HG03457 (cell line): ENCODE measurements at regions not wholly inside any gene's neighbourhood (a gene's known extent, or its start where the extent isn't known, plus 50 kb on each side); places are given as distances from the start of the nearest gene placed in this dataset.

Experiments used
- ATAC-seq: cut with Tn5 transposase; IDR thresholded peaks from one replicate; pipeline ENCODE4 v1.9.1; 2021; ENCODE audit warnings: moderate number of reproducible peaks; ENCODE audit not compliant: unreplicated experiment

DNA sequence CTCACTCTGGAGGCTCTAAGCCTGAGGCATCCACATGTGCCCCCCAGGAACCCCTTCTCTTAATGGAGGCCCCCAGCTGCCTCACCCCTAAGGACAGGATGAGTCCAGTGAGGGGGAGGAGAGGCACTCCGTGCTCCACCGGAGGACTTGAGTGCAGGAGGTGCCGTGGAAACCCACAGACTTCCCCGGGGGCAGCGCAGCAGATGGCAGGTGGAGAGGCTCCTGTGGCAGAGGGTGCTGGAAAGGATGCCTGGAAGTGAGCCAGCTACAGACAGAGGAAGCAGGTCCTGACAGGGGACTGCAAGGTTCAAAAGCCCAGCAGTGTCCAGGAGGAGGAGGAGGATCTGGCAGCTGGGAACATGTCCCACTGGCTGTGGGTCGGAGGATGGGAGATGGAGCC is 1384.0 kb downstream of the TBC1D22A start:
- ATAC-seq: no peak

DNA sequence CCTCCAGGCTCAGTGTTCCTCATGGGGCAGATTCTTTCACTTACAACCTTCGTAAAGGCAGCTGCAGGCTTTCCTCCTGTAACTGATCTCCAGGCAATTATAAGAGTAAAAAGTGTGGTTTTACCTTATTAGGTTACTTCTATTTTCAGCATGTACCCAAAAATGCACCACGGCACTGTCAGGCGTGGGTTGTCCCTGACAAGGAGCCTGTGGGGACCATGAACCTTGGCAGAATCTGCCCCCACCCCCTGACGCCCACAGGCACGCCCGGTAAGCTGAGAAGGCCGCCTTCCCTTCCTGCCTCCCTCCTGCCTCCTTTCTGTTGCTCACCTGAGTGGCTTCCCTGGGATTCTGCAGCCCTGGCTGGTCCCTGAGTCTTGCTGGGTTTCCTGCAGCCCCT is 1383.3 kb downstream of the TBC1D22A start:
- no peak for ATAC-seq

DNA sequence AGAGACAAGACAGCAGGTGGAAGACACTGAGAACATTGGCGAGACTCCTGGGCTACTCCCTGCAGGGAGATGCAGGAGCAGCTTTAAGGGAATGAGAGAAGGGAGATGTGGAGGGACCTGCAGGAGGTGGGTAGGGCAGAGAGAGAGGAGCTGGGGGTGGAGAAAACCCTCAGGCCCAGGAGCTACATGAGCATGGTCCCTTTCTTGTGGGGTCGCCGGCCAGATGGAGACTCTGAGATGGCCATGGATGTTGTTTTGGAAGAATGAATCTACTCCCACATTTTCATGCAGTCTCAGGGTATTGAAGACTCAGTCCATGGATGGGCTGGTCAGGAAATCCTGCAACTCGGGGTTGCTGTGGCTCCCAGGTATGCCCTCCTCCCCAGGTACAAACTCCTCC is 1381.9 kb downstream of the TBC1D22A start:
- ATAC-seq: no peak

- no peak for ATAC-seq
Observed at GRCh38 chr22:48143856-48144255, 1381.4 kb downstream of the TBC1D22A start.

DNA sequence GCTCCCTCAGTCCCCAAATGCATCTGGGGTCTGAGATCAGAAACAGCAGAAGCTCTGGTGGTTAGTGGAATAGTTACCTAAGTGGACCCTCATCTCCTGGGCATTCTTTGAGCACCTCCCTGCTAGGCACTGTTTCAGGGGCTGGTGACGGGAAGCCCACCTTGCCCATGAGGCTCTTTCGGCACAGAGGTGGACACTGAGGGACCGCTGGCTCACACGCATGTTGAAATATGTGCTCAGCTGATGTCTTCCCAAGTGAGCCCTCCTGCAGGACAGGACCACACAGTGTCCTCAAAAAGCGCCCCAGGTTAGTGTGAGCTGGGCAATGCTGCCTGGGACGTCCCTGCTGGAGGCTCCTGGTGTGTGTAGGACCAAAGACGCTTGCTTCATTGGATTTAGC is 1379.9 kb downstream of the TBC1D22A start:
- ATAC-seq: no peak

- ATAC-seq: no peak
Observed at GRCh38 chr22:48141301-48141700, 1378.9 kb downstream of the TBC1D22A start.

DNA sequence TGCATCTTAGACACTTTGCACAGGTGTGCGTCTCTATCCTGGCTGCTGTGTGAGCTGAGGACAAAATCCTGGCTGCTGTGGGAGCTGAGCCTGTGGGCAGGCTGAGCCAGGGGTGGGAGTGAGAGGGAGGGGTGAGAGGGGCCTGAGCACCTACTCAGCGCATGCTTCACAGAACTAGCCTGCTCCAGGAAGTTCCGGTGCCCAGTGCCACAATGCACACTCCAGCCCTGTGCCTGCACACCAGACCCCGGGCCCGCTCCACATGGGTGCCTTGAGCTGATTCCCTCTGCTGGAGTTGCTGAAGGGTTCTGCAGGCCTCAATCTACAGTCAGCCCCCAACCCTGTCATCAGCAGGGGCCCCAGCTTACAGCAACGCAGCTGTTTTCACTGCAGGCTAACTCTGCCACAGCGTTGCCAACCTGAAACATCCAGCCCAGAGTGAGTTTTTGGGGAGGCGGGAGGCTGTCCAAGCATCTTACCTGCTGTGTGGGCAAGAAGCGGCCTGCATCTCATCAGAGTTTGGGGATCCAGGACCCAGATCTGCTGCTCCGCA is 1377.9 kb downstream of the TBC1D22A start:
- ATAC-seq: no peak

DNA sequence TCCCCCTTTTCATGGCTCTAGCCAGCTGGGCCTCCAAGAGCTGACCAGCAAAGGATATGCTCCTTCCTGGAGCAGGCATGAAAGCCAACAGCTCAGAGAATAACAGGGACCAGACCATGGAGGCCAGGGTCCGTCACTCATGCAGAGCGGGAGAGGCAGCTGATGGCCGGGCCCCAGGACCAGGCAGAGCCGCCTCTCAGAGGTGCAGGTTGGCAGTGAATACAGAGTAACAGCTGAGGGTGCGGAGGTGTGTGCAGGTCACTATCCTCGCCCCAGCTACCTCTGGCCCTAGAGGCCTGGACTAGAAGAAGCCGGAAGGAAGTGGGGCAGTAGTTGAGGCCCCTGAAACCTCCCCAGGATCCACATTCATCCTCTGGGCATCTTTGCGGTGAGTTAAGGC is 1377.3 kb downstream of the TBC1D22A start:
- no peak for ATAC-seq

- ATAC-seq: no peak
Observed at GRCh38 chr22:48138855-48139254, 1376.4 kb downstream of the TBC1D22A start.

DNA sequence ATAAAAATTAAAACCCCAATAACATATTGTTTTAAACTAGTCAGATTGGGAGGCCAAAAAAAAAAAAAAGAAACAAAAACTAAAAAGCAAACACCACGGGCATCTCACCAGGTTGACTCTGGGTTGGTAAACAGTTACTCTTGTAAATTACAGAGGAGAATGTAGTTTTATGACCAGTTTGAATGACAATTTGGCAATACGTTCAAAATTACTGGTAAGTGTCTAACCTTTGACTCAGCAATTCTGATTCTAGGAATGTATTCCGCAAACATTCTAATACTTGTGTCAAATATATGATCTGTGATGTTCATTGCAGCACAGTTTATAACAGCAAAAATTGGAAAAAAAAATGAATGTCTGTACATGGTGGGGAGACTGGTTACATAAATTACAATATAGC is 1376.0 kb downstream of the TBC1D22A start:
- no peak for ATAC-seq

DNA sequence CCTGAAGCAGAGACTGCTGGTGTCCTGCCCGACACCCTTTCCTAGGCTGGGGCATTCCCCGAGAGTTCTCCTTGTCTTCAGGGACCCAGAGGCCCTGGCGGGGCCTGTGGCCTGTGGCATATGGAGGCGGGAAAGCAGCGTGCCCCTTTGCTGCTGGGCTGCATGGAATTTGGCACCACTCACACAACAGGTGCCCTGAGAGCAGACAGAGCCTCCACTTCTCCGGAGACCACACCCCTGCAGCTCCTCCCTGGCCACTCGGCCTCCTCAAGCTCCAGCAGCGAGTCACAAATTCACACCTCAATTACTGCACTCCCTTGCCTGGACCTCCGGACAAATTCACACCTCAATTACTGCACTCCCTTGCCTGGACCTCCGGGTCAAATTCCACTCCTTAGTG is 1375.2 kb downstream of the TBC1D22A start:
- no peak for ATAC-seq

GRCh38 chr22:48135592-48135991 is 1373.1 kb downstream of the TBC1D22A start:
- no peak for ATAC-seq

DNA sequence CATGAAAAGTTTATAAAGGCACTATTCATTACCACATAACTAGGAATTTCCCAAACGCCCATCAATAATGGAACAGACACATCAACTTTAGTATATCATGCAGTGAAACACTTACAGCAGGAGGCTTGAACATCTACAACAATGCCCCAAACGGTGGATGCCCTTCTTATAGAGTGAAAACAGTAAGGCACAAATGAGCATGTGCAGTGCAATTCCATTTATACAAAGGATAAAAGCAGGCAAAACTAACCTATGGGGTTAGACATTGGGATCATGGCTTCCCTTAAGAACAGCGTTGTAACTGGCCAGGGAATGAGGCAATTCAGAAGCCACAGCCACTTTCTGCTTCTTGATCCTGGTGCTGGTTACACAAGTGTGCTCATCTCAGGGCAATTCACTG is 1363.0 kb downstream of the TBC1D22A start:
- no peak for ATAC-seq

DNA sequence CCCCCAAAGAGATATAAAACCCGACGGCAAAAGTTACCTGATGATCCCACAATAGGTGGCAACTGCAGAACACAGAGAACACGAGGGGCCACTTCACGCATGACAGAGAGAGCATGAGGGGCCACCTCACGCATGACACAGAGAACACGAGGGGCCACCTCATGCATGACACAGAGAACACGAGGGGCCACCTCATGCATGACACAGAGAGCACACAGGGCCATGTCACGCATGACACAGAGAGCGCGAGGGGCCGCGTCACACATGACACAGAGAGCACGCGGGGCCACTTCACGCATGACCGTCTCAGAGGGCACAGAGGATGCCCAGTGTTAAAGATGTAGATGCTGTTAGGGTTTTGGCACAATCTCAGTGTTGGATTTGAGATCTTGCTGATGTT is 1359.5 kb downstream of the TBC1D22A start:
- ATAC-seq: no peak

DNA sequence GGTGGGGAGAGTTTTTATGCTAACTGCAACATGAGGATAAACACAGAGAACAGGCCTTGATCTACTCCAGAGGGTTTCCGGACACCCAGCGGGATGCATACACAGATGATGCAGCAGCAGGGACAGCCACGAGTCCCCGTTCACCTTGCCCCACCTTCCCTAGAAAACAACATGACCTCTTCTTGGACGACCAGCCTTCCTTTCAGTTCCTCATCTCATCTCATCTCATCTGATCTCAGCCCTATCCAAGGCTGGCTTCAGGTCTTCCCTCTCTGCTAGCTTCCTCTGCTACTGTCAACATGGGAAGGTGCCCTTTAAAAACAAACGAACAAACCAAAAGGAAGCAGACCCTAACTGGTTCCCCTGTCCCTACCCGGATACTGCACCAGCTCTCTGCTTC is 1356.2 kb downstream of the TBC1D22A start:
- ATAC-seq: no peak

DNA sequence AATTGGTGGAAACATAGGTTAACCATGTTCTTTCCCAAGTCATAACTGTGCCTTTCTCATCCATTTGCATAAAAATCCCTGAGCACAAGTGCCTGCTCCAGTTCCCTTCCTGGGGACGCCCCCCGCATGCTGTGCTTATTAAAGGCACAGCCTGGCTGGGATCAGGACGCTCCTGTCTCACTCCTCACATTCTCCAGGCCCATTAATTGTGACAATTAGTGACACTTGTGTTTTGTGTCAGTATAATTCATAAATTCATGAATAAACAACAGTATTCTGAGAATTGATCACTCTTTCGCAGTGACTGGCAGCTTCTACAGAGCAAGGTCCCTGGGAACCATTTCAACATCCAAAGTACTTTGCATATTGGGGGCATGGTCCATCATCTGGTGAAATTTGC is 1354.4 kb downstream of the TBC1D22A start:
- no peak for ATAC-seq

DNA sequence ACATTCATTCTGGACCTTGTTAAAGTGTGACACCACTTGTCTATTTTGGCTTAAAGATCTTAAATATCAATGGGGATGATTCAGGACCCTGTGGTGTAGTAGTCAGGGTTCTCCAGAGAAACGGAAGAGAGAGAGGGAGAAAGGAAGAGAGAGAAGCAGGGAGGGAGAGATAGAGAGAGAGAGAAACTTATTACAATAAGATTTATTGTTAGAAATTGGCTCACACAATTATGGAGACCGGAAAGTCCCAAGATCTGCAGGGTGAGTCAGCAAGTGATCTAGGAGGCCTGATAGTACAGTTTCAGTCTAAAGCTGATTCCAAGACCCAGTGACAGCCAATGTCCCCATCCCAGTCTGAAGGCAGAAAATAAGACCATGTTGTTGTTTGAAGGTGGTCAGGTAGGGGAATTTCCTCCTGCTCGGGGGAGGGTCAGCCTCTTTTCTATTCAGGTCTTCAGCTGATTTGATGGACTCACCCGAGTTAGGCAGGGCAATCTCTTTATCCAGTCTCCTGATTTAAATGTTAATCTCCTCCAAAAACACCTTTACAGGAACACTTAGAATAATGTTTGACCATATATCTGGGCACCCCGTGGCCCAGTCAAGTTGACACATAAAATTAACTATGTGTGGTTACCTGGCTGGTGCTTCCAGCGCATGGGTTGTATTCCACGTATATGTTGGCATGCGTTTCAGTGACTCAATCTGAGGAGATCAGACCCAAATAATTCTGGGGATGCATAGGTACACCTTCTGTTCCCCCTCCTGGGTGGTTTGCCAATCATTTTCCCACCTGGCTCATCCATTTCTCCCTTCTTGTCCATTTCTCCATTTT is 1350.5 kb downstream of the TBC1D22A start:
- no peak for ATAC-seq

GRCh38 chr22:48106715-48107259 is 1344.3 kb downstream of the TBC1D22A start:
- ATAC-seq: no peak

GRCh38 chr22:48106215-48106614 is 1343.8 kb downstream of the TBC1D22A start:
- ATAC-seq: no peak

DNA sequence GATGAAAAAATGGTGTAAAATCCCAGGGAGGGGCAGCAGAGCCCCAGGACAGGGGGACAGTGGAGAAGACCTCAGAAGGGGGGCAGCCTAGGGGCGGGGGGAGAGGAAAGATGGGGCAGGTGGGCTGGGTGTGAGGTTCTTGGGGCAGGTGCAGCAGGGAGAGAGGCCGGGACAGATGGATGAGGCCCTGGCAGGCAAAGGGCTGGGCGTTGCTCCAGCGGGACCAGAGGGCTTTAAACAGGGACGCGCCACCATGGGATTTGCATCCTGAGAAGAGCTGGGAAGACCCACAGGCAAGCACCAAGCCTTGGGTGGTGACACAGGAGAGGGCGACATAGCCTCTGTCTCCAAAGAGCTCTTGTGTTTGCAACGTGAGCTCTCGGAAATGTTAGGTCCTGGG is 1342.8 kb downstream of the TBC1D22A start:
- no peak for ATAC-seq

GRCh38 chr22:48104766-48105165 is 1342.3 kb downstream of the TBC1D22A start:
- no peak for ATAC-seq

DNA sequence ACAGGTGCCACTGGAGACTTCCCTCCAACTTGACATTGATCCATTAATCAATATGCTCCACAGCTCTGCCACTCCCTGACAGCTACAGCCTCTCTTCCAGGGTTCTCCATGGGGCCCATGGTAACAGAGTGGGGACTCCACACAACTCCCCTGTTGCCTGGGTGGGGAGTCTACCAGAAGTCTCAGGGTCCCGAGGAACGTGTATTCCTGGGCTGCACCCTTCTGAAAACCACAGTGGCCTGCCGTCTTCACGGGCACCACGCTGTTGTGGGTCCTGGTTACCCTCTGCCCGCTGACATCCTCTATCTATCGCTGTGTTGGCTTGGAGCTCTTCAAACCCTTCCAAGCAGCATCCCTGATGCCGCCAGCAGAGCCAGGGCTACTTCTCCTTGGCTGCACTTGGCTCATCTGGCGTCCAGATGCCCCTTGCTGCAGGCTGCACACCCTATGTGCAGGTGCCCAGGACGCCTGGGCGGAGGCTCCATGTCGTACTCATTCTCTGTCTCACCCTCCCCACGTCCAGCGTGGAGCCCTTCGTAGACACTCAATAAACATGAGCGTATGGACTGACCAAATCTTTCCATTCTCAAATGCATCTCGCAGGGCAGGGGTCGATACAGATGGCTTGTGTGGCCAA is 1341.8 kb downstream of the TBC1D22A start:
- ATAC-seq: no peak
